Liver (tissue), 3 donors: ENCODE measurements at regions not wholly inside any gene's neighbourhood (a gene's known extent, or its start where the extent isn't known, plus 50 kb on each side); places are given as distances from the start of the nearest gene placed in this dataset.

Source experiments
- GABPA ChIP-seq, 2 donors: IDR thresholded peaks in 1 of 2; conservative IDR thresholded peaks in 1 of 2; 2 replicates each; pipeline ENCODE4 v1.6.1; 2016; ENCODE audit warnings: antibody characterized with exemption in 2 of 2, mild to moderate bottlenecking in 1 of 2, moderate library complexity in 1 of 2
- RAD21 ChIP-seq, 2 donors: IDR thresholded peaks; 2 replicates each; pipeline ENCODE4 v1.6.1; 2016; ENCODE audit warnings: antibody characterized with exemption in 2 of 2, mild to moderate bottlenecking in 2 of 2
- TF ChIP-seq, protein P1 (sequence below): fragments of 150-350 bp; IDR thresholded peaks from 2 replicates; pipeline ENCODE4 v1.5.1; 2017; ENCODE audit warnings: improper control_type of control experiment, low read depth, low read length; ENCODE audit not compliant: missing input control
- TF ChIP-seq, protein P2 (sequence below): IDR thresholded peaks from 2 replicates; pipeline ENCODE4 v1.6.1; 2016; ENCODE audit warnings: antibody characterized with exemption
- TF ChIP-seq, protein P3 (sequence below): IDR thresholded peaks from 2 replicates; pipeline ENCODE4 v1.6.1; 2016; ENCODE audit warnings: antibody characterized with exemption
- TF ChIP-seq, protein P4 (sequence below): IDR thresholded peaks from 2 replicates; pipeline ENCODE4 v1.6.1; 2016; ENCODE audit warnings: antibody characterized with exemption, mild to moderate bottlenecking
- TF ChIP-seq, protein P5 (sequence below): IDR thresholded peaks from 2 replicates; pipeline ENCODE4 v1.6.1; 2016; ENCODE audit warnings: antibody characterized with exemption
- donor health status: healthy.
- donor health status: healthy.

DNA sequence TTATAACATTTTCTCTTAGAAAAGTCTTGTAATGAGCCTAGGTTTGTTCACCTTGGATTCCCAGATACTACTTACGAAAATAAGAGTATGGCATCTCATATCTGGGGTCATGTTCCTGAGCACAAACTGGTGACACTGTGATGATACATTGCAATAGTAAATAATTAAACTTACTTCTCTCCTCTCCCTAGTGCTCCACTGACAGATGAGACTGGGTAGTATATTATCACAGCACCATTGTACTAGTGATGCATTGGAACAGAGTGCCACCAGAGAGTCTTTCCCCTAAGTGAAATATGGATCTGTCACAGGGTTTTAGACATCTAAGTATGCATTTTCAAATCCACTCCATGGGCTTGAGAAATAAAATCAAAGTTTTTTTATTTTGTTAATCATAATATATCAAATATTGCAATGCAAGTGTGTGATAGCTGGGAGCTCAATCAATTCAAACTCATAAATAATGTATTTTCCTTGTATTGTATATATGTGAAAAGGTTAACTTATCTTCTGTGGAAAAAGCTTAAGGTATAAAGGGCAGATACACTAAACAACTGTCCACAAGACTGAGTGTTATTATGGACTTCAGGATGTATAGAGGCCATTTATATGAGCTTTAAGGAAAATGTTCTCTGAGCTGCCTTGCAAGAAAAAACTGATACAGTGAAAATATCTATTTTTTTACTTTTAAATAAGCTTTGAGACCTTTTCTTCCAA is 275.5 kb downstream of the ZWINT start:
- TF ChIP-seq, protein P1, sequence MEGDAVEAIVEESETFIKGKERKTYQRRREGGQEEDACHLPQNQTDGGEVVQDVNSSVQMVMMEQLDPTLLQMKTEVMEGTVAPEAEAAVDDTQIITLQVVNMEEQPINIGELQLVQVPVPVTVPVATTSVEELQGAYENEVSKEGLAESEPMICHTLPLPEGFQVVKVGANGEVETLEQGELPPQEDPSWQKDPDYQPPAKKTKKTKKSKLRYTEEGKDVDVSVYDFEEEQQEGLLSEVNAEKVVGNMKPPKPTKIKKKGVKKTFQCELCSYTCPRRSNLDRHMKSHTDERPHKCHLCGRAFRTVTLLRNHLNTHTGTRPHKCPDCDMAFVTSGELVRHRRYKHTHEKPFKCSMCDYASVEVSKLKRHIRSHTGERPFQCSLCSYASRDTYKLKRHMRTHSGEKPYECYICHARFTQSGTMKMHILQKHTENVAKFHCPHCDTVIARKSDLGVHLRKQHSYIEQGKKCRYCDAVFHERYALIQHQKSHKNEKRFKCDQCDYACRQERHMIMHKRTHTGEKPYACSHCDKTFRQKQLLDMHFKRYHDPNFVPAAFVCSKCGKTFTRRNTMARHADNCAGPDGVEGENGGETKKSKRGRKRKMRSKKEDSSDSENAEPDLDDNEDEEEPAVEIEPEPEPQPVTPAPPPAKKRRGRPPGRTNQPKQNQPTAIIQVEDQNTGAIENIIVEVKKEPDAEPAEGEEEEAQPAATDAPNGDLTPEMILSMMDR, result no peak
- TF ChIP-seq, protein P2, sequence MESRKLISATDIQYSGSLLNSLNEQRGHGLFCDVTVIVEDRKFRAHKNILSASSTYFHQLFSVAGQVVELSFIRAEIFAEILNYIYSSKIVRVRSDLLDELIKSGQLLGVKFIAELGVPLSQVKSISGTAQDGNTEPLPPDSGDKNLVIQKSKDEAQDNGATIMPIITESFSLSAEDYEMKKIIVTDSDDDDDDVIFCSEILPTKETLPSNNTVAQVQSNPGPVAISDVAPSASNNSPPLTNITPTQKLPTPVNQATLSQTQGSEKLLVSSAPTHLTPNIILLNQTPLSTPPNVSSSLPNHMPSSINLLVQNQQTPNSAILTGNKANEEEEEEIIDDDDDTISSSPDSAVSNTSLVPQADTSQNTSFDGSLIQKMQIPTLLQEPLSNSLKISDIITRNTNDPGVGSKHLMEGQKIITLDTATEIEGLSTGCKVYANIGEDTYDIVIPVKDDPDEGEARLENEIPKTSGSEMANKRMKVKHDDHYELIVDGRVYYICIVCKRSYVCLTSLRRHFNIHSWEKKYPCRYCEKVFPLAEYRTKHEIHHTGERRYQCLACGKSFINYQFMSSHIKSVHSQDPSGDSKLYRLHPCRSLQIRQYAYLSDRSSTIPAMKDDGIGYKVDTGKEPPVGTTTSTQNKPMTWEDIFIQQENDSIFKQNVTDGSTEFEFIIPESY, result no peak
- TF ChIP-seq, protein P3, sequence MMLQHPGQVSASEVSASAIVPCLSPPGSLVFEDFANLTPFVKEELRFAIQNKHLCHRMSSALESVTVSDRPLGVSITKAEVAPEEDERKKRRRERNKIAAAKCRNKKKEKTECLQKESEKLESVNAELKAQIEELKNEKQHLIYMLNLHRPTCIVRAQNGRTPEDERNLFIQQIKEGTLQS, result no peak
- TF ChIP-seq, protein P4, sequence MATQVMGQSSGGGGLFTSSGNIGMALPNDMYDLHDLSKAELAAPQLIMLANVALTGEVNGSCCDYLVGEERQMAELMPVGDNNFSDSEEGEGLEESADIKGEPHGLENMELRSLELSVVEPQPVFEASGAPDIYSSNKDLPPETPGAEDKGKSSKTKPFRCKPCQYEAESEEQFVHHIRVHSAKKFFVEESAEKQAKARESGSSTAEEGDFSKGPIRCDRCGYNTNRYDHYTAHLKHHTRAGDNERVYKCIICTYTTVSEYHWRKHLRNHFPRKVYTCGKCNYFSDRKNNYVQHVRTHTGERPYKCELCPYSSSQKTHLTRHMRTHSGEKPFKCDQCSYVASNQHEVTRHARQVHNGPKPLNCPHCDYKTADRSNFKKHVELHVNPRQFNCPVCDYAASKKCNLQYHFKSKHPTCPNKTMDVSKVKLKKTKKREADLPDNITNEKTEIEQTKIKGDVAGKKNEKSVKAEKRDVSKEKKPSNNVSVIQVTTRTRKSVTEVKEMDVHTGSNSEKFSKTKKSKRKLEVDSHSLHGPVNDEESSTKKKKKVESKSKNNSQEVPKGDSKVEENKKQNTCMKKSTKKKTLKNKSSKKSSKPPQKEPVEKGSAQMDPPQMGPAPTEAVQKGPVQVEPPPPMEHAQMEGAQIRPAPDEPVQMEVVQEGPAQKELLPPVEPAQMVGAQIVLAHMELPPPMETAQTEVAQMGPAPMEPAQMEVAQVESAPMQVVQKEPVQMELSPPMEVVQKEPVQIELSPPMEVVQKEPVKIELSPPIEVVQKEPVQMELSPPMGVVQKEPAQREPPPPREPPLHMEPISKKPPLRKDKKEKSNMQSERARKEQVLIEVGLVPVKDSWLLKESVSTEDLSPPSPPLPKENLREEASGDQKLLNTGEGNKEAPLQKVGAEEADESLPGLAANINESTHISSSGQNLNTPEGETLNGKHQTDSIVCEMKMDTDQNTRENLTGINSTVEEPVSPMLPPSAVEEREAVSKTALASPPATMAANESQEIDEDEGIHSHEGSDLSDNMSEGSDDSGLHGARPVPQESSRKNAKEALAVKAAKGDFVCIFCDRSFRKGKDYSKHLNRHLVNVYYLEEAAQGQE, result no peak
- TF ChIP-seq, protein P5, sequence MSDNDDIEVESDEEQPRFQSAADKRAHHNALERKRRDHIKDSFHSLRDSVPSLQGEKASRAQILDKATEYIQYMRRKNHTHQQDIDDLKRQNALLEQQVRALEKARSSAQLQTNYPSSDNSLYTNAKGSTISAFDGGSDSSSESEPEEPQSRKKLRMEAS, result no peak
- no peak for TF ChIP-seq GABPA (IDR thresholded peaks at IDR 0.05 in 1 of 2, conservative IDR thresholded peaks at IDR 0.05 in 1 of 2)
- TF ChIP-seq RAD21 (IDR thresholded peaks at IDR 0.05), result no peak
